ENCODE measurements at regions not wholly inside any gene's neighbourhood (a gene's known extent, or its start where the extent isn't known, plus 50 kb on each side); places are given as distances from the start of the nearest gene placed in this dataset.

- TF ChIP-seq FOXJ3 (CRISPR knock-in tag; IDR thresholded peaks at IDR 0.05): no peak
- TF ChIP-seq USF2 (IDR thresholded peaks at IDR 0.05; ENCODE audit: borderline replicate concordance, low read depth, low read length): no peak
- TF ChIP-seq EP300 (IDR thresholded peaks at IDR 0.05; ENCODE audit: borderline replicate concordance in 1 of 2, low read depth in 1 of 2, low read length in 1 of 2): no peak
- TF ChIP-seq SIN3A (IDR thresholded peaks at IDR 0.05; ENCODE audit: borderline replicate concordance, low read depth, low read length): no peak
- no peak for TF ChIP-seq IRF3 (IDR thresholded peaks at IDR 0.05; ENCODE audit: low read depth, low read length)
- peak; percentile 27; the same call in 1 of the 2 replicates for TF ChIP-seq CTCF (IDR thresholded peaks at IDR 0.05)
- no peak for TF ChIP-seq GABPA (IDR thresholded peaks at IDR 0.05; ENCODE audit: low read depth)
- TF ChIP-seq POLR2AphosphoS5 (IDR thresholded peaks at IDR 0.05; ENCODE audit: low read depth, low read length): no peak
- no peak for TF ChIP-seq NRF1 (IDR thresholded peaks at IDR 0.05; ENCODE audit: low read depth, low read length)
Measured at GRCh38 chr9:88075966-88076285, 62.3 kb downstream of the SPATA31C2 start.

Data from SK-N-SH (cell line).